H1 (cell line): ENCODE measurements at regions not wholly inside any gene's neighbourhood (a gene's known extent, or its start where the extent isn't known, plus 50 kb on each side); places are given as distances from the start of the nearest gene placed in this dataset.

Source experiments
- EZH2 ChIP-seq: fragments of 200-600 bp; sonication (generic); IDR thresholded peaks from 2 replicates; pipeline ENCODE4 v1.7.1; 2012; ENCODE audit warnings: low read depth, mild to moderate bottlenecking, moderate library complexity, low read length, inconsistent platforms; ENCODE audit not compliant: severe bottlenecking
- GABPA ChIP-seq: IDR thresholded peaks from 2 replicates; pipeline ENCODE4 v1.6.1; 2011; ENCODE audit warnings: mild to moderate bottlenecking, low read length, moderate library complexity, borderline replicate concordance; ENCODE audit not compliant: insufficient read depth

DNA sequence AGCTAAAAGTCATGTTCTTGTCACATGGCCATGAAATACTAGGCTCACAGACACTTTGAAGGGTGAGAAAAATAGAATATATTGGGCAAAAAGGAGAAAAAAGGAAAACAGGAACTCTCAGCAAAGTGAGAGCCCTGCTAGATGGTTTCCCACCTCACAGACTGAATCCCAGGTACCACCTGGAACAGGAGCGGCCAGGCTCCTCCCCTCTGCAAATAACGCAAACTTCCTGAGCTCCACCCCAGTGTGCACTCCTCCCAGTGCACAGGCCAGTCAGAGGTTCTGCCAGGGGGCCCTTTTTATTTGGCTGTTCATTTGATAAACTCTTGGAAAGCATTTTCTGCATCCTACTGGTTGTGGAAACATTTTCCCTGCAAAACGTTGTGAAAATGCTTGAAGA lies 780.4 kb downstream of the TBL1XR1 start:
- no peak for TF ChIP-seq EZH2
- TF ChIP-seq GABPA = no peak
